Esophagus (tissue), 2 donors: ENCODE measurements at regions not wholly inside any gene's neighbourhood (a gene's known extent, or its start where the extent isn't known, plus 50 kb on each side); places are given as distances from the start of the nearest gene placed in this dataset.

Experiments used
- H3K27ac ChIP-seq, 2 donors: one replicate each; pipeline ENCODE4 v1.5.1; 2013; ENCODE audit warnings: low read depth in 2 of 2, mild to moderate bottlenecking in 2 of 2, inconsistent platforms in 1 of 2, low read length in 1 of 2, moderate library complexity in 1 of 2
- H3K27me3 ChIP-seq, 2 donors: one replicate each; pipeline ENCODE4 v1.6.1; 2013; ENCODE audit warnings: low read length in 2 of 2, control low read depth in 1 of 2, mild to moderate bottlenecking in 1 of 2; ENCODE audit not compliant: insufficient read depth in 2 of 2, control insufficient read depth in 1 of 2
- H3K36me3 ChIP-seq, 2 donors: one replicate each; pipeline ENCODE4 v1.6.1; 2013; ENCODE audit warnings: low read length in 1 of 2; ENCODE audit not compliant: control insufficient read depth in 2 of 2, insufficient read depth in 2 of 2
- H3K4me1 ChIP-seq, 2 donors: one replicate each; pipeline ENCODE4 v1.6.1; 2013; ENCODE audit warnings: low read length in 1 of 2; ENCODE audit not compliant: control insufficient read depth in 2 of 2, insufficient read depth in 2 of 2
- H3K4me3 ChIP-seq, 2 donors: one replicate each; pipeline ENCODE4 v1.5.1; 2013; ENCODE audit warnings: low read length in 2 of 2, mild to moderate bottlenecking in 2 of 2, low read depth in 1 of 2, moderate library complexity in 1 of 2
- H3K9me3 ChIP-seq, 2 donors: one replicate each; pipeline ENCODE4 v1.6.1; 2013; ENCODE audit warnings: mild to moderate bottlenecking in 2 of 2, low read depth in 1 of 2, low read length in 1 of 2, moderate library complexity in 1 of 2; ENCODE audit not compliant: control insufficient read depth in 2 of 2, insufficient read depth in 1 of 2
- WGBS, 2 donors: extraction: QIAGEN DNeasy Blood & Tissue Kit; methylation state at CpG; one replicate each; pipeline ENCODE4 v1.1.7; 2013; 5-methylcytosine and 5-hydroxymethylcytosine counted together
- donor health status: healthy with polysubstance abuse.
- donor health status: Bipolar disorder and iron deficiency.

DNA sequence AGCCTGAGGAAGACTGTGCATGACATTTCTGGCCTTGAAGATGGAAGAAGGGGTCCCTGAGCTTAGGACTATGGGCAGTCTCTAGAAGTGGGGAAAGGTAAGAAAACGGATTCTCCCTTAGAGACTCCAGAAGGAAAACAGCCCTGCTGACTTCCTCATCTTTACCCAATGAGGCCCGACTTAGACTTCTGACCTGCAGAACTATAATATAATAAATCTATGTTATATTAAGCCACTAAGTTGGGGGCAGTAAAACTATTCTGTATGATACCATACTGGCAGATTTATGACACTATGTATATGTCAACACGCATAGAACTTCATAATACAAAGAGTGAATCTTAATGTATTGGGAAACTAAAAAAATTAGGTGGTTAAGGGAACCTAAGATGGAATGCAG lies 422.0 kb downstream of the PLK2 start:
- no peak overlapping the region for H3K27ac ChIP-seq
- H3K36me3 ChIP-seq: no peaks in the 10 kb centered on the region
- H3K4me1 ChIP-seq: no peaks in the 10 kb centered on the region
- 89 to 92% methylated on average over 3 of the region's 3 CpGs for WGBS, 2 donors
- no peaks in the 10 kb centered on the region for H3K27me3 ChIP-seq
- H3K4me3 ChIP-seq: no peak overlapping the region
- H3K9me3 ChIP-seq: no peaks in the 10 kb centered on the region

DNA sequence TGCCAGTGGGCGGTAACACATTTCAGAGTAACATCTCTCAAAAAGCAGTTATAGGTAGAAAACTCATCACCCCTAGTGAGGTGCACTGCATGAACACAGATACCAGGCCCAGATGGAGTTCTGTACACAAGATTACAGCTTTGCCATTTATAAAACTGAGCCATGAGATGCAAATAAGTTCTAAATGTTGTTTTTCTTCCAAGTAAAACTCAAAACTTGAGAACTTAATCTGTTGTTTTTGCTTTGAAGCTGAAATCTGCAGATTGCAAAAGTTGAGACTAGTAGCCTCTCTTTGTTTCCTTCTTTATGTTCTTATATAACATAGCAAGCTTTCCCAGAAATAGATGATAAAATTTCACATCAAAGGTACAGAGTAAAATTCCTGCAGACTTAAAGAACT lies 434.1 kb downstream of the PLK2 start:
- no peaks in the 10 kb centered on the region for H3K9me3 ChIP-seq
- no peak overlapping the region for H3K4me3 ChIP-seq
- no peaks in the 10 kb centered on the region for H3K36me3 ChIP-seq
- no peaks in the 10 kb centered on the region for H3K27me3 ChIP-seq
- no peak overlapping the region for H3K27ac ChIP-seq
- WGBS, 2 donors: 97 to 100% methylated on average over 1 of the region's 1 CpG
- H3K4me1 ChIP-seq: no peaks in the 10 kb centered on the region

DNA sequence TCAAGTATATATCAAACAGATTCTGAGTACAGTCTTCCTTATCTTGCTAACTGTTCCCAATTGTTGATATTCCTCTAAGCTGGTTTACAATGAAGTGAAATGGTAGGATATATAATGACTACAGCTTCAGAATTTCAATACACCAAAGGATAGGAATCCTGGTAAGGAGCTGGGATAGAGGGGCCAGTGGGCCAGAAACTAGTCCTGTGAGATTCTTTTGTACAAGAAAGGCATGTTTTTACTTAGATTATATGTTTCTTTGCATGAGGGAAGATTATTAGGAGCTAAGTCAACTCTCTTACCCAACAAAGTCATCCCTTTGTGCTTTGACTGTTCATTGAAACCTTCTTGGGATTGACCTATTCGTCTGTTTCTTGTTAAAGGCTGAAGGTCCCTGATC lies 435.7 kb downstream of the PLK2 start:
- no peak overlapping the region for H3K27ac ChIP-seq
- H3K9me3 ChIP-seq: no peaks in the 10 kb centered on the region
- no peak overlapping the region for H3K4me3 ChIP-seq
- H3K36me3 ChIP-seq: no peaks in the 10 kb centered on the region
- WGBS, 2 donors: 0% methylated on average over 1 of the region's 1 CpG
- no peaks in the 10 kb centered on the region for H3K27me3 ChIP-seq
- no peaks in the 10 kb centered on the region for H3K4me1 ChIP-seq

DNA sequence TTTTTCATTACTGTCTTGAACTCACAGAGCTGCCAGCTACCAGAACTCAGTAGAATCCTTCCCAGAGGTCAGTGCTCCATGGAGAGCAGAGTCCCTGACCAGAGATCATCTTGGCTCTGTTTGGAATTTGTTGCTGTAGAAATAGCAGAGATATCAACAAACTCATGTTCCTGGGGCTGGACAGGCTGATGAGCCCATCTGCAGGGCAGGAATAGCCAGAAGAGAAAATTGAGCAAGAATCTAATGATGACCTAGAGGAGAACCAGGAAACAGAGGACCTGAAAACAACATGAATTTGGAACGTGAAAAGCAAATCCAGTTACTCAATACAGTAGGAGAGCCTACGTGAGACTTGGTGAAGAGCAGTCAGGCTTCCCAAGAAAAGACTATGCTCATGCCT lies 437.8 kb downstream of the PLK2 start:
- no peak overlapping the region for H3K4me3 ChIP-seq
- H3K4me1 ChIP-seq: no peaks in the 10 kb centered on the region
- no peaks in the 10 kb centered on the region for H3K9me3 ChIP-seq
- no peak overlapping the region for H3K27ac ChIP-seq
- H3K27me3 ChIP-seq: no peaks in the 10 kb centered on the region
- no peaks in the 10 kb centered on the region for H3K36me3 ChIP-seq
- 61% methylated on average over 2 of the region's 2 CpGs for WGBS, 2 donors

DNA sequence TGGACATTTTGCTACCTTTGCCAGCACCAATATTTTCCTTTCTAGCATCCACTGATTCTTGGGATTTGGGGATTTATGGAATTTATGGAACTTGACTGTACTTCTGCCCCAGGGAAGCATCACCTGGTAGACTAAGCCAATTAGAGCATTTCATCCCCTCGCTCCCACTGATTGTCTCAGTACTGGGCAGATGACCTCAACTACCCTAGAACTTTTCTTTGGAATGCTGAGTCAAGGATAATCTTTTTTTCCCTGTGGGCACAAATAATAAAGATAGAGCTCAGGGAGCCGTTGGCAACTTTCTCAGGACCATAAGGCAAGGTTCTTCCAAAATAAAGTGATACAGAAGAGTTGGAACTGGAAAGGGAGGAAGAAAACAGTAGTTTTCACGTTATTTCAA lies 438.4 kb downstream of the PLK2 start:
- Histone ChIP-seq H3K4me3 (no peak overlapping the region), H3K36me3 (no peaks in the 10 kb centered on the region), H3K27ac (no peak overlapping the region), H3K4me1 (no peaks in the 10 kb centered on the region), H3K27me3 (no peaks in the 10 kb centered on the region), H3K9me3 (no peaks in the 10 kb centered on the region)
- WGBS, 2 donors: 60 to 66% methylated on average over 3 of the region's 3 CpGs

DNA sequence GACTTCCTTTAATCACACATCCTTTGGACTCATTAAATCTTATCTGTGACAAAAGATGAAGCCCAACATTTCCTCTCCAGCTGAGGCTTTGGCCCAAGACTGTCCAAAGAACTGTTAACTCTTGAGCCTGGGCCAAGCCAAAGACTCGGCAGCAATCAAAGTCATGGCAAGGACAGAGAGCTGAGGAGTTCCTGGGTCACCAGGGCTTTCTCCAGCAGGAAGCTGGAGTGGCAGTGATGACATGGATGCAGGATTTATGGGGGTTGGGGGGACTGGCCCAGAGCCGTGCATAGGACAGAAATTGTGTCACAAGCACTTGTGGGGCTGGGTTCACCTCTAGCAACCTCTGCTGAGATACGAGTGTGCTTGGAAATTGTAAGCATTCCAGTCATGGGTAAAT lies 440.3 kb downstream of the PLK2 start:
- Histone ChIP-seq H3K27me3 (no peaks in the 10 kb centered on the region), H3K27ac (no peak overlapping the region), H3K4me1 (no peaks in the 10 kb centered on the region), H3K36me3 (no peaks in the 10 kb centered on the region), H3K9me3 (no peaks in the 10 kb centered on the region), H3K4me3 (no peak overlapping the region)
- WGBS, 2 donors: 30 to 32% methylated on average over 3 of the region's 3 CpGs

DNA sequence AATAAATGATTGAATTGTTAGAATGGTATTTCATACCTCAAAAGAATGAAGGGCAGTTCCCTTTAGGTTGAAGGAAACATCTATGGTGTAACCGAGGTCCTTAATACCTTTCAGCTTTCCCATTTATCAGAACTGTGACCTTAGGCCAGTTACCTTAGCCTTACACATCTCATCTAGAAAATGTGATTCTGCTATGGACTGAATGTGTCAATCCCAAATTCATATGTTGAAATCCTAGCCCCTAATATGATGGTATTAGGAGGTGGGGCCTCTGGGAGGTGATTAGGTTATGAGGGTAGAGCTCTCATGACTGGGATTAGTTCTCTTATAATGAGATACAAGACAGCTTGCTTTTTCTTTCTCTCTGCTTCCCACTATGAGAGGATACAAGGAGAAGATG lies 441.9 kb downstream of the PLK2 start:
- H3K4me3 ChIP-seq: no peak overlapping the region
- no peaks in the 10 kb centered on the region for H3K9me3 ChIP-seq
- H3K4me1 ChIP-seq: no peaks in the 10 kb centered on the region
- no peaks in the 10 kb centered on the region for H3K27me3 ChIP-seq
- no peaks in the 10 kb centered on the region for H3K36me3 ChIP-seq
- no peak overlapping the region for H3K27ac ChIP-seq
- WGBS, 2 donors: 94 to 97% methylated on average over 1 of the region's 1 CpG

DNA sequence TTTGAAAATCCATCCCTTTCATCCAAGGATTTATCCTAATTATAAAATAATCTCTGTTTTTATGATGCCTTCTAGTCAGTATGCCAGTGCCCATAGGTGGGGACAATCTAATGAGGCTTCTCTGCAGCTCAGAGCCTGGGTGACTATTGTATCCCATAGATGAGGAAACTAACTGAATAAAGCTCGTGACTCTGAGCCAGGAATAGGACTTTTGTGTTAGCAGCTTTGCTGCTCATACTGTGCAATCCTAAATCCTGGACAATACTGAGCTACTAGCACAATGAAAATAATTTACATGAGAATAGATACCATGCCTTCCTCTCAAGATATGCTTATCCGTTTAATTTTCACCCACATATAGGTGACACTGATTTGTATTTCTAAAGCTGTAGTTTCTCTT lies 443.0 kb downstream of the PLK2 start:
- Histone ChIP-seq H3K9me3 (no peaks in the 10 kb centered on the region), H3K4me1 (no peaks in the 10 kb centered on the region), H3K4me3 (no peak overlapping the region), H3K27ac (no peak overlapping the region), H3K27me3 (no peaks in the 10 kb centered on the region), H3K36me3 (no peaks in the 10 kb centered on the region)
- 65 to 78% methylated on average over 2 of the region's 2 CpGs for WGBS, 2 donors

DNA sequence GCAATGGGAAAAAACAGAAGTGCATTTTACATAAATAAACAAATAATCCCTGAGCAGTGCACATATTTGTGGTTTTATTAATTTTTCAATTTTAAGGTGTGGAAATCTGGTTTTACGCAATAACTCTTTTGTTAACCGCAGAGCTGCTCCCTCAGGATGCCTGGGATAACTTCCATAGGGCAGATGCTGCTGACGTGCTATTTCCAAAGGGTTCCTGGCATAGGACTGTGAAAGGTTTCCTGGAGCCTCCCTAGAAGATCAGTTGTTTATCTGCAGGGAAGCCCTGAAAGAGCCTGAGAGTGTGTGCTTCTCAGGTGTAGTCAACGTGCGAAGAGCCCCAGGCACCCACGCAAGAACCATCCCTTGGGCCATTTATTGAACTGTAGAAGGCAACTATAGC lies 443.5 kb downstream of the PLK2 start:
- WGBS, 2 donors: 62 to 75% methylated on average over 6 of the region's 6 CpGs
- H3K27ac ChIP-seq: no peak overlapping the region
- no peaks in the 10 kb centered on the region for H3K27me3 ChIP-seq

DNA sequence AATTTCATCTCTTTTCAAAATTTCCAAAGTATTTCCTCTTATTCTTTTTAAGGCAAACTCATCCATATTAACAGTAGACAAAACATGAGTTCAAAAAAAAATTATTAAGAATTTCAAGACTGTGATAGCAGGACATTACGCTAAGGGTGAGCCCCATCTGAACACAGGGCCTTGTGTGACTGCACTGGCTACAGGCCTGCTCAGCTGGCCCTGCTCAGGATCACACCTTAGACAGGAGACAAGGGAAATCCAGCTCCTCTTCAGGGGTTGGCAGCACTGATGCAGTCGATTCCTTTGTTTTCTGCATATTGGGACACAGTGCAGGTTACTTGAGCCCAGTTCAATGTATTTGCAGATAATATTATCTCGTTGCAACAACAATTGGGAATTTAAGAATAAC lies 444.7 kb downstream of the PLK2 start:
- Histone ChIP-seq H3K36me3 (no peaks in the 10 kb centered on the region), H3K27ac (no peak overlapping the region), H3K27me3 (no peaks in the 10 kb centered on the region), H3K4me3 (no peak overlapping the region), H3K9me3 (no peaks in the 10 kb centered on the region), H3K4me1 (no peaks in the 10 kb centered on the region)
- WGBS, 2 donors: 88 to 90% methylated on average over 3 of the region's 3 CpGs

More for the DNA sequence above, 443.5 kb downstream of the PLK2 start:
- no peaks in the 10 kb centered on the region for H3K36me3 ChIP-seq
- H3K9me3 ChIP-seq: no peaks in the 10 kb centered on the region
- no peak overlapping the region for H3K4me3 ChIP-seq
- no peaks in the 10 kb centered on the region for H3K4me1 ChIP-seq
